ENCODE measurements at regions not wholly inside any gene's neighbourhood (a gene's known extent, or its start where the extent isn't known, plus 50 kb on each side); places are given as distances from the start of the nearest gene placed in this dataset.

- H3K27me3 ChIP-seq (ENCODE audit: control insufficient read depth in 1 of 2, insufficient read depth in 1 of 2, low read length in 2 of 2) = no peaks in the 10 kb centered on the region
These were observed 194.4 kb upstream of the ANK2 start for GRCh38 chr4:112855058-112855457.

GRCh38 chr4:112857461-112857860 is 192.0 kb upstream of the ANK2 start:
- no peak overlapping the region for H3K4ac ChIP-seq (ENCODE audit: low read depth in 1 of 2, low read length in 2 of 2)
- no peak overlapping the region for H4K91ac ChIP-seq (ENCODE audit: low read length)
- DNase-seq = peak; percentile 86
- no peaks in the 10 kb centered on the region for H3K36me3 ChIP-seq (ENCODE audit: control insufficient read depth in 1 of 2, insufficient read depth in 2 of 2, low read depth in 1 of 2, low read length in 2 of 2)
- H2BK5ac ChIP-seq (ENCODE audit: low read depth, low read length, poor library complexity, severe bottlenecking) = no peak overlapping the region
- no peaks in the 10 kb centered on the region for H3K27me3 ChIP-seq (ENCODE audit: control insufficient read depth in 1 of 2, insufficient read depth in 1 of 2, low read length in 2 of 2)
- no peak overlapping the region for H2AFZ ChIP-seq (ENCODE audit: low read depth, low read length)
- H3K14ac ChIP-seq (ENCODE audit: low read length in 2 of 2) = no peak overlapping the region
- no peaks in the 10 kb centered on the region for H3K79me1 ChIP-seq (replicated peaks; ENCODE audit: low read length, poor library complexity, severe bottlenecking)
- no peak overlapping the region for H2BK120ac ChIP-seq (ENCODE audit: low read depth, low read length)
- no peak overlapping the region for H3K4me2 ChIP-seq (ENCODE audit: low read length, poor library complexity, severe bottlenecking)
- no CpG with 5 or more reads among the region's 1 CpG for WGBS
- H2BK15ac ChIP-seq (ENCODE audit: low read depth, poor library complexity, severe bottlenecking) = no peak overlapping the region
- H2BK12ac ChIP-seq (ENCODE audit: low read length in 2 of 2) = no peak overlapping the region
- H3K4me3 ChIP-seq (ENCODE audit: insufficient read depth in 1 of 2, low read depth in 1 of 2, low read length in 2 of 2) = no peak overlapping the region
- no peak overlapping the region for H3K23ac ChIP-seq (ENCODE audit: low read length in 2 of 2)
- peak overlapping the region; percentile 54 for H3K9ac ChIP-seq (ENCODE audit: low read length)
- H3K9me3 ChIP-seq (ENCODE audit: control insufficient read depth, low read length) = no peaks in the 10 kb centered on the region
- no peak overlapping the region for H3K27ac ChIP-seq (ENCODE audit: low read length, poor library complexity, severe bottlenecking)
- peaks cover 2% of the 10 kb centered on the region for H3K4me1 ChIP-seq (ENCODE audit: control insufficient read depth, insufficient read depth, low read depth, low read length)
- no peak overlapping the region for H2AK5ac ChIP-seq (ENCODE audit: low read length, severe bottlenecking)
- H3K18ac ChIP-seq (ENCODE audit: low read depth in 1 of 2, low read length in 2 of 2) = no peak overlapping the region
- no peak overlapping the region for H4K8ac ChIP-seq (ENCODE audit: low read length)

More at GRCh38 chr4:112855058-112855457, 194.4 kb upstream of the ANK2 start:
- Histone ChIP-seq H3K4me3 (ENCODE audit: insufficient read depth in 1 of 2, low read depth in 1 of 2, low read length in 2 of 2) (no peak overlapping the region), H3K27ac (ENCODE audit: low read length, poor library complexity, severe bottlenecking) (no peak overlapping the region), H3K9ac (ENCODE audit: low read length) (no peak overlapping the region), H2BK12ac (ENCODE audit: low read length in 2 of 2) (no peak overlapping the region), H2BK5ac (ENCODE audit: low read depth, low read length, poor library complexity, severe bottlenecking) (no peak overlapping the region), H2AFZ (ENCODE audit: low read depth, low read length) (no peak overlapping the region), H3K4ac (ENCODE audit: low read depth in 1 of 2, low read length in 2 of 2) (no peak overlapping the region), H3K9me3 (ENCODE audit: control insufficient read depth, low read length) (no peaks in the 10 kb centered on the region), H2BK120ac (ENCODE audit: low read depth, low read length) (no peak overlapping the region), H3K23ac (ENCODE audit: low read length in 2 of 2) (no peak overlapping the region), H3K36me3 (ENCODE audit: control insufficient read depth in 1 of 2, insufficient read depth in 2 of 2, low read depth in 1 of 2, low read length in 2 of 2) (no peaks in the 10 kb centered on the region), H2AK5ac (ENCODE audit: low read length, severe bottlenecking) (no peak overlapping the region), H4K8ac (ENCODE audit: low read length) (no peak overlapping the region), H3K14ac (ENCODE audit: low read length in 2 of 2) (no peak overlapping the region), H2BK15ac (ENCODE audit: low read depth, poor library complexity, severe bottlenecking) (no peak overlapping the region), H3K18ac (ENCODE audit: low read depth in 1 of 2, low read length in 2 of 2) (no peak overlapping the region), H4K91ac (ENCODE audit: low read length) (no peak overlapping the region), H3K4me1 (ENCODE audit: control insufficient read depth, insufficient read depth, low read depth, low read length) (peaks cover 2% of the 10 kb centered on the region), H3K79me1 (replicated peaks; ENCODE audit: low read length, poor library complexity, severe bottlenecking) (no peaks in the 10 kb centered on the region), H3K4me2 (ENCODE audit: low read length, poor library complexity, severe bottlenecking) (no peak overlapping the region)
- 79% methylated on average over 2 of the region's 3 CpGs for WGBS
- no peak for DNase-seq

DNA sequence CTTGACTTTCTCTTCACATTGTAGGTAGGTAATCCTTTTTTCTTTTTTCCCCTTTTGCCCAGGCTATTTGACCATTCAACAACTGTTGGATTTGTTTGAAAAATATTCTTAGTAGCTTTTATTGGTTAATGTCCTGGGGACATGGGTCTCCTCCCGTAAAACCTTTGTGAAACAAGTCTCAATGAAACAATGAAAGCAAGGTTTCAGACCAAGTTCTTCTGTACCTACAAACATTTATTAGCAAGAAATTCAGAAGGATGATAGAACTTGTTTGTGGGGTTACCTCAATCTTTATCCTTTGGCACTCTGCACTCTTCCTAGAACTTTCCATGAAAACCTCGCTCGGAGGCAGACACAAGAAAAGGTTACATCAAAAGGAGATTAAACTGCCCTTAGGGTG is 190.7 kb upstream of the ANK2 start:
- Histone ChIP-seq H3K9ac (ENCODE audit: low read length) (no peak overlapping the region), H3K27ac (ENCODE audit: low read length, poor library complexity, severe bottlenecking) (no peak overlapping the region), H3K4me2 (ENCODE audit: low read length, poor library complexity, severe bottlenecking) (no peak overlapping the region), H3K9me3 (ENCODE audit: control insufficient read depth, low read length) (no peaks in the 10 kb centered on the region), H3K4me3 (ENCODE audit: insufficient read depth in 1 of 2, low read depth in 1 of 2, low read length in 2 of 2) (no peak overlapping the region), H2AFZ (ENCODE audit: low read depth, low read length) (no peak overlapping the region), H2BK5ac (ENCODE audit: low read depth, low read length, poor library complexity, severe bottlenecking) (no peak overlapping the region), H4K8ac (ENCODE audit: low read length) (no peak overlapping the region), H3K4ac (ENCODE audit: low read depth in 1 of 2, low read length in 2 of 2) (no peak overlapping the region), H3K4me1 (ENCODE audit: control insufficient read depth, insufficient read depth, low read depth, low read length) (peaks cover 2% of the 10 kb centered on the region), H3K18ac (ENCODE audit: low read depth in 1 of 2, low read length in 2 of 2) (no peak overlapping the region), H2AK5ac (ENCODE audit: low read length, severe bottlenecking) (no peak overlapping the region), H3K27me3 (ENCODE audit: control insufficient read depth in 1 of 2, insufficient read depth in 1 of 2, low read length in 2 of 2) (no peaks in the 10 kb centered on the region), H2BK15ac (ENCODE audit: low read depth, poor library complexity, severe bottlenecking) (no peak overlapping the region), H3K79me1 (replicated peaks; ENCODE audit: low read length, poor library complexity, severe bottlenecking) (no peaks in the 10 kb centered on the region), H3K23ac (ENCODE audit: low read length in 2 of 2) (no peak overlapping the region), H4K91ac (ENCODE audit: low read length) (no peak overlapping the region), H3K36me3 (ENCODE audit: control insufficient read depth in 1 of 2, insufficient read depth in 2 of 2, low read depth in 1 of 2, low read length in 2 of 2) (no peaks in the 10 kb centered on the region), H3K14ac (ENCODE audit: low read length in 2 of 2) (no peak overlapping the region), H2BK12ac (ENCODE audit: low read length in 2 of 2) (no peak overlapping the region), H2BK120ac (ENCODE audit: low read depth, low read length) (no peak overlapping the region)
- WGBS = no CpG with 5 or more reads among the region's 3 CpGs
- no peak for DNase-seq

GRCh38 chr4:112859456-112860184 is 189.8 kb upstream of the ANK2 start:
- Histone ChIP-seq H3K4ac (ENCODE audit: low read depth in 1 of 2, low read length in 2 of 2) (no peak overlapping the region), H3K14ac (ENCODE audit: low read length in 2 of 2) (no peak overlapping the region)
- 100% methylated on average over 1 of the region's 2 CpGs for WGBS

More at GRCh38 chr4:112859456-112860184, 189.8 kb upstream of the ANK2 start:
- Histone ChIP-seq H3K36me3 (ENCODE audit: control insufficient read depth in 1 of 2, insufficient read depth in 2 of 2, low read depth in 1 of 2, low read length in 2 of 2) (no peaks in the 10 kb centered on the region), H2AK5ac (ENCODE audit: low read length, severe bottlenecking) (no peak overlapping the region), H3K79me1 (replicated peaks; ENCODE audit: low read length, poor library complexity, severe bottlenecking) (no peaks in the 10 kb centered on the region), H3K9me3 (ENCODE audit: control insufficient read depth, low read length) (no peaks in the 10 kb centered on the region), H2BK15ac (ENCODE audit: low read depth, poor library complexity, severe bottlenecking) (no peak overlapping the region), H3K18ac (ENCODE audit: low read depth in 1 of 2, low read length in 2 of 2) (no peak overlapping the region), H2BK12ac (ENCODE audit: low read length in 2 of 2) (no peak overlapping the region), H3K4me1 (ENCODE audit: control insufficient read depth, insufficient read depth, low read depth, low read length) (peaks cover 2% of the 10 kb centered on the region), H3K27ac (ENCODE audit: low read length, poor library complexity, severe bottlenecking) (no peak overlapping the region), H2AFZ (ENCODE audit: low read depth, low read length) (no peak overlapping the region), H3K4me3 (ENCODE audit: insufficient read depth in 1 of 2, low read depth in 1 of 2, low read length in 2 of 2) (no peak overlapping the region), H3K4me2 (ENCODE audit: low read length, poor library complexity, severe bottlenecking) (no peak overlapping the region), H2BK5ac (ENCODE audit: low read depth, low read length, poor library complexity, severe bottlenecking) (no peak overlapping the region), H3K23ac (ENCODE audit: low read length in 2 of 2) (no peak overlapping the region), H4K8ac (ENCODE audit: low read length) (no peak overlapping the region), H3K27me3 (ENCODE audit: control insufficient read depth in 1 of 2, insufficient read depth in 1 of 2, low read length in 2 of 2) (no peaks in the 10 kb centered on the region), H3K9ac (ENCODE audit: low read length) (no peak overlapping the region), H2BK120ac (ENCODE audit: low read depth, low read length) (no peak overlapping the region), H4K91ac (ENCODE audit: low read length) (no peak overlapping the region)
- no peak for DNase-seq
